ENCODE measurements at regions not wholly inside any gene's neighbourhood (a gene's known extent, or its start where the extent isn't known, plus 50 kb on each side); places are given as distances from the start of the nearest gene placed in this dataset.

DNA sequence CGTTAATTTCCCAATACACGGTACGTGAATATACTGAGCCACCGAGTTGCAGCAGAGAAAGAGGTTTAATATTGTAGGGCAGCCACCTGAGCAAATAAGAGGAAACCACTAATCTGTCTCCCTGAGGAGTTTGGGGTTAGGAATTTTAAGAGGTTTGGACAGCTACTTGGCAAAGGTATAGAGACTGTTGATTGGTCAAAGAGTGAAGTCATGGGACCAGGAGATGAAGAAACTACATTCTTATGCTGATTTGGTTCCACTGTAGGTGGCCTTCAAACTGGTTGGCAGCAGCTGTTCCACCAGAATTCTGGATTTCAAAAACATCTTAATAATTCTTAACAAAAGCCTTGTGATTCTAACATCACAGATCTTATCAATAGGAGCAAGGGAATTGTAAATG lies 485.4 kb upstream of the PRMT6 start:
- TF ChIP-seq, protein P1, sequence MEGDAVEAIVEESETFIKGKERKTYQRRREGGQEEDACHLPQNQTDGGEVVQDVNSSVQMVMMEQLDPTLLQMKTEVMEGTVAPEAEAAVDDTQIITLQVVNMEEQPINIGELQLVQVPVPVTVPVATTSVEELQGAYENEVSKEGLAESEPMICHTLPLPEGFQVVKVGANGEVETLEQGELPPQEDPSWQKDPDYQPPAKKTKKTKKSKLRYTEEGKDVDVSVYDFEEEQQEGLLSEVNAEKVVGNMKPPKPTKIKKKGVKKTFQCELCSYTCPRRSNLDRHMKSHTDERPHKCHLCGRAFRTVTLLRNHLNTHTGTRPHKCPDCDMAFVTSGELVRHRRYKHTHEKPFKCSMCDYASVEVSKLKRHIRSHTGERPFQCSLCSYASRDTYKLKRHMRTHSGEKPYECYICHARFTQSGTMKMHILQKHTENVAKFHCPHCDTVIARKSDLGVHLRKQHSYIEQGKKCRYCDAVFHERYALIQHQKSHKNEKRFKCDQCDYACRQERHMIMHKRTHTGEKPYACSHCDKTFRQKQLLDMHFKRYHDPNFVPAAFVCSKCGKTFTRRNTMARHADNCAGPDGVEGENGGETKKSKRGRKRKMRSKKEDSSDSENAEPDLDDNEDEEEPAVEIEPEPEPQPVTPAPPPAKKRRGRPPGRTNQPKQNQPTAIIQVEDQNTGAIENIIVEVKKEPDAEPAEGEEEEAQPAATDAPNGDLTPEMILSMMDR (IDR thresholded peaks at IDR 0.05; ENCODE audit: low read depth, low read length), result no peak
- Histone ChIP-seq H3K36me3 (no peaks in the 10 kb centered on the region), H3K9me3 (ENCODE audit: severe bottlenecking) (no peaks in the 10 kb centered on the region), H3K4me3 (ENCODE audit: low read depth, low read length) (no peak overlapping the region), H3K27ac (no peak overlapping the region), H3K27me3 (ENCODE audit: insufficient read depth, low read depth, severe bottlenecking) (no peaks in the 10 kb centered on the region)
- no peak for DNase-seq

DNA sequence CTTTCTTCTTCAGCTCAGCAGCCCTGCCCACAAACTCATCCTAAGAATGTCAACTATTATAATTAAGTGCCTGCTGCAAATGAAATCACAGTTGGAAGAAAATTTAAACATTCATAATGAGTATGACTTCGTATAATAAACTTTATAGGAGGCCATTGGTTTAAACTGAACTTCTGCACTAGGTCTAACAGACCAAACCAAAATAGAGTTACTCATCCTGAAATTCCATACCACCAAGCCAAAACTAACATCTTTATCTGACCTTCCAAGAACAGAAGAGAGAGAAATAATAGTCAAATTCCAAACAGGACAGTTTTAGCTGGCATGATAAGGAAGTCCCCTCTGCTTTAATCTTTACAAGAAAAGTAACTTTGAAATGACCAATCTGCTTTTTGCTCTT lies 472.4 kb upstream of the PRMT6 start:
- Histone ChIP-seq H3K27ac (no peak overlapping the region), H3K36me3 (no peaks in the 10 kb centered on the region)
- TF ChIP-seq, protein P1 (IDR thresholded peaks at IDR 0.05; ENCODE audit: low read depth, low read length), result no peak

DNA sequence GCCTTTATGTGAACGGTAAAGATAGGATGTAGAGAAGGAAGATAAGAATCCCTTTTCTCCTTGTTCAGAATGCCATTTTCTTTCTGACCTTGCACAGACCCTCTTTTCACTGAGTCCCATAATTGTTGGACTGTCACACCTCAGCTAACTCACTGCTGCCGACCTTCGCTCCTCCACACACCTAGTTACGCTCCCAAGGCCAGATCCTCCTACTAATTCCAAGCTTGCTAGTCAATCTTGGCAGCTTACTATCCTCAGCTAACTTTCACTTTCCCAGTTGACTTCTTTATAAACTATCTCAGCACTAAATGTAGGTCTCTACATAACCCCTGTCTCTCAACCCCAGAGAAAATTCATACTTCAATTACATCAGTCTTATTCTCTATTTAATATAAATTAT lies 471.8 kb upstream of the PRMT6 start:
- no peak overlapping the region for H3K4me3 ChIP-seq (ENCODE audit: low read depth, low read length)
- H3K27me3 ChIP-seq (ENCODE audit: insufficient read depth, low read depth, severe bottlenecking), result no peaks in the 10 kb centered on the region
- H3K9me3 ChIP-seq (ENCODE audit: severe bottlenecking), result no peaks in the 10 kb centered on the region
- TF ChIP-seq, protein P1 (IDR thresholded peaks at IDR 0.05; ENCODE audit: low read depth, low read length), result no peak
- H3K36me3 ChIP-seq, result no peaks in the 10 kb centered on the region
- no peak overlapping the region for H3K27ac ChIP-seq
- no peak for DNase-seq

More for the DNA sequence above, 472.4 kb upstream of the PRMT6 start:
- no peak for DNase-seq
- no peaks in the 10 kb centered on the region for H3K27me3 ChIP-seq (ENCODE audit: insufficient read depth, low read depth, severe bottlenecking)
- H3K4me3 ChIP-seq (ENCODE audit: low read depth, low read length), result no peak overlapping the region
- H3K9me3 ChIP-seq (ENCODE audit: severe bottlenecking), result no peaks in the 10 kb centered on the region

DNA sequence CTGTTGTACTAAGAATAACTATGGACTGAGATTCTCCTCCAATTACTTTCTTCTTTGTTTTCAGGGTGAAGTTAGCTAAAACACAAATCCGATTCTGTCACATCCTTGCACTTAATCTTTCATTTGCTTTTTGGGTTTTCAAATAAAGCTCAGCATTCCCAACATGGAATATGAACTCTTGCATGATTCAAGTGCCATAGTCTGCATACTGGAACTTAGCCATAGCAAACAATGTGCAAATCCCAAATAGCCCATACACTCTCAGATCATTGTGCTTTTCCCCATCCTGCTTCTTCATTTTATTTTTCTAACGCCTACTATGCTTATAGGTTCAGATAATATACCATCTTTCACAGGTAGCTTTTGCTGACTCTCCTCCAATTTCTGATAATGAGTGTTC lies 455.8 kb upstream of the PRMT6 start:
- Histone ChIP-seq H3K9me3 (ENCODE audit: severe bottlenecking) (no peaks in the 10 kb centered on the region), H3K27ac (no peak overlapping the region), H3K36me3 (no peaks in the 10 kb centered on the region), H3K4me3 (ENCODE audit: low read depth, low read length) (no peak overlapping the region), H3K27me3 (ENCODE audit: insufficient read depth, low read depth, severe bottlenecking) (no peaks in the 10 kb centered on the region)
- no peak for DNase-seq
- TF ChIP-seq, protein P1 (IDR thresholded peaks at IDR 0.05; ENCODE audit: low read depth, low read length), result no peak

DNA sequence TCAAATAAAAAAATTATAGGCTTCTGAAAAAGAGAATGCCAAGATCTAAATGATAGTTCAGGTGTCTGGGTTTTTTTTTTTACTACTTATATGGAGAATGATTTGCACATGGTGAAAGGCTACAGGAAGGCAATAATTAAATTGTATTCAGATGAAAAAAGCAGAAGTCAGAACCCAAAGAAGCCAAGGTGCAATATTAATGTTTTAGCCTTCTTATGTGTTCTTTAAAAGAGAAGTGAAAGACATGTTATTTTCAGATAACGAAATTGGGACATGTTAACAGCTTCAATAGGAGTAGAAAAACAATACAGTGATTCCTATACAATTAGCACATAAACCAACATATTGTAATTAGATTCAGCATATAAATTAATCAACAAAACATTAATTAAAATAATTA lies 452.9 kb upstream of the PRMT6 start:
- Histone ChIP-seq H3K27ac (no peak overlapping the region), H3K4me3 (ENCODE audit: low read depth, low read length) (no peak overlapping the region), H3K9me3 (ENCODE audit: severe bottlenecking) (no peaks in the 10 kb centered on the region), H3K27me3 (ENCODE audit: insufficient read depth, low read depth, severe bottlenecking) (no peaks in the 10 kb centered on the region), H3K36me3 (no peaks in the 10 kb centered on the region)
- TF ChIP-seq, protein P1 (IDR thresholded peaks at IDR 0.05; ENCODE audit: low read depth, low read length), result no peak
- DNase-seq, result no peak

DNA sequence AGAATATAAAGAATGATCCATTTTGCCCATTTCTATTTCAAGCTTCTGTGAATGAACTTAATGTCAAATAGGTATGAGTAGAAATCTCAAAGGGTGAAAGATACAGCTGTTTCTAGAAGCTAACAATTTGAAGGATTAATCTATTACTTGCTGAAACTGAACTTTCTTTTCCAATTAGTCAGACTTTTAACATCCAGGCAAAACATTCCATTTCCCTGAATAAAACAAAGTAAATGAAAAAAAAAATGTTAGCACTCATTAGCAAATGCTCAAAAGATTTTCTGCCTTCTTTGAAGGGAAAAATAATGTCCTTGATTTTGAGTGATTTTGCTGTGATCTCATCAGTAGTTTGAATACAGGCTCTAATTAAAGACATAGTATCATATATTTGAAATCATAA lies 447.6 kb upstream of the PRMT6 start:
- TF ChIP-seq, protein P1 (IDR thresholded peaks at IDR 0.05; ENCODE audit: low read depth, low read length), result no peak
- Histone ChIP-seq H3K27me3 (ENCODE audit: insufficient read depth, low read depth, severe bottlenecking) (no peaks in the 10 kb centered on the region), H3K27ac (no peak overlapping the region), H3K4me3 (ENCODE audit: low read depth, low read length) (no peak overlapping the region), H3K36me3 (no peaks in the 10 kb centered on the region), H3K9me3 (ENCODE audit: severe bottlenecking) (no peaks in the 10 kb centered on the region)
- DNase-seq, result no peak

Measured in WERI-Rb-1 (cell line).